ENCODE measurements at regions not wholly inside any gene's neighbourhood (a gene's known extent, or its start where the extent isn't known, plus 50 kb on each side); places are given as distances from the start of the nearest gene placed in this dataset.

DNA sequence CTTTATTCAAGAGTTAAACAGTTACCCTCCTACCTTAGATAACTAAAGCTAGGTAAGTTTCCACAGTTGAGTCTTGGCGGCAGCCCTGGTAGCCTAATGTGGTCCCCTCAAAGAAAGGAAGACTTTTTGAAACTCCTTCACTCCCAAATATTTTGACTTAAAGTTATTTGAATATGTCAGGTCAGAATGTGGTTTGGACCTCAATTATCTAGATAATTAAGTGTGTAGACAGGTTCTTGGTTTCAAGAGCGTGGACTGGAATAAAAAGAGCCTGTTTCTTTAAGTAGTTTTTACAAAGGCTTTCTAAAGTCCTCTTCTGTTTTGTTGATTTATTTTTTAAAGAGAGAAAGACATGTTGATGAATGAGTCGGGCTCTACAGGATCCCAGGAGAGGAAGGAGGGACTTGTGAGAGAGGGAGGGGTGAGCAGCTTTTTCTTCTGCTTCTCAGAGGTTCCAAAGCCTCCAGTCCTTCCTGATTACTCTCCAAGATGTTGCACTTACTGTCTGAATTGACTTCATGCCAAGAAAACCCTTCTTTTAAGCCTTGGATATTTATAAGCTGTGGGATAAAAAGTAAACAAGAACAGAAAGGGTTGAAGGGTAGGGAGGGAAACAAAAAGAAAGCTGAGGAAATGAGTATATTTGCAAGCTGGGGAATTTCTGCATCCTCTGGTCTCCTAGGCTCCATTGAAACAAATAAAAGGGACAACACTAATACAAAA is 457.4 kb downstream of the IGSF11 start:
- TF ChIP-seq, protein P1, sequence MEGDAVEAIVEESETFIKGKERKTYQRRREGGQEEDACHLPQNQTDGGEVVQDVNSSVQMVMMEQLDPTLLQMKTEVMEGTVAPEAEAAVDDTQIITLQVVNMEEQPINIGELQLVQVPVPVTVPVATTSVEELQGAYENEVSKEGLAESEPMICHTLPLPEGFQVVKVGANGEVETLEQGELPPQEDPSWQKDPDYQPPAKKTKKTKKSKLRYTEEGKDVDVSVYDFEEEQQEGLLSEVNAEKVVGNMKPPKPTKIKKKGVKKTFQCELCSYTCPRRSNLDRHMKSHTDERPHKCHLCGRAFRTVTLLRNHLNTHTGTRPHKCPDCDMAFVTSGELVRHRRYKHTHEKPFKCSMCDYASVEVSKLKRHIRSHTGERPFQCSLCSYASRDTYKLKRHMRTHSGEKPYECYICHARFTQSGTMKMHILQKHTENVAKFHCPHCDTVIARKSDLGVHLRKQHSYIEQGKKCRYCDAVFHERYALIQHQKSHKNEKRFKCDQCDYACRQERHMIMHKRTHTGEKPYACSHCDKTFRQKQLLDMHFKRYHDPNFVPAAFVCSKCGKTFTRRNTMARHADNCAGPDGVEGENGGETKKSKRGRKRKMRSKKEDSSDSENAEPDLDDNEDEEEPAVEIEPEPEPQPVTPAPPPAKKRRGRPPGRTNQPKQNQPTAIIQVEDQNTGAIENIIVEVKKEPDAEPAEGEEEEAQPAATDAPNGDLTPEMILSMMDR (conservative IDR thresholded peaks at IDR 0.05; ENCODE audit: low read depth in 2 of 2): no peak
- TF ChIP-seq POLR2AphosphoS5 (IDR thresholded peaks at IDR 0.05; ENCODE audit: low read depth) (no peak), EZH2phosphoT487 (IDR thresholded peaks at IDR 0.05; ENCODE audit: unreplicated experiment) (no peak), EZH2 (IDR thresholded peaks at IDR 0.05; ENCODE audit: low read depth, unreplicated experiment) (no peak), ZNF331 (CRISPR knock-in tag; IDR thresholded peaks at IDR 0.05; ENCODE audit: low read depth) (no peak), JUNB (IDR thresholded peaks at IDR 0.05; ENCODE audit: unreplicated experiment) (no peak), STAT1 (IDR thresholded peaks at IDR 0.05; ENCODE audit: unreplicated experiment) (no peak), NANOG (IDR thresholded peaks at IDR 0.05; ENCODE audit: borderline replicate concordance) (no peak), CREB1 (CRISPR knock-in tag; IDR thresholded peaks at IDR 0.05; ENCODE audit: low read depth) (no peak)
- TF ChIP-seq, protein P2, sequence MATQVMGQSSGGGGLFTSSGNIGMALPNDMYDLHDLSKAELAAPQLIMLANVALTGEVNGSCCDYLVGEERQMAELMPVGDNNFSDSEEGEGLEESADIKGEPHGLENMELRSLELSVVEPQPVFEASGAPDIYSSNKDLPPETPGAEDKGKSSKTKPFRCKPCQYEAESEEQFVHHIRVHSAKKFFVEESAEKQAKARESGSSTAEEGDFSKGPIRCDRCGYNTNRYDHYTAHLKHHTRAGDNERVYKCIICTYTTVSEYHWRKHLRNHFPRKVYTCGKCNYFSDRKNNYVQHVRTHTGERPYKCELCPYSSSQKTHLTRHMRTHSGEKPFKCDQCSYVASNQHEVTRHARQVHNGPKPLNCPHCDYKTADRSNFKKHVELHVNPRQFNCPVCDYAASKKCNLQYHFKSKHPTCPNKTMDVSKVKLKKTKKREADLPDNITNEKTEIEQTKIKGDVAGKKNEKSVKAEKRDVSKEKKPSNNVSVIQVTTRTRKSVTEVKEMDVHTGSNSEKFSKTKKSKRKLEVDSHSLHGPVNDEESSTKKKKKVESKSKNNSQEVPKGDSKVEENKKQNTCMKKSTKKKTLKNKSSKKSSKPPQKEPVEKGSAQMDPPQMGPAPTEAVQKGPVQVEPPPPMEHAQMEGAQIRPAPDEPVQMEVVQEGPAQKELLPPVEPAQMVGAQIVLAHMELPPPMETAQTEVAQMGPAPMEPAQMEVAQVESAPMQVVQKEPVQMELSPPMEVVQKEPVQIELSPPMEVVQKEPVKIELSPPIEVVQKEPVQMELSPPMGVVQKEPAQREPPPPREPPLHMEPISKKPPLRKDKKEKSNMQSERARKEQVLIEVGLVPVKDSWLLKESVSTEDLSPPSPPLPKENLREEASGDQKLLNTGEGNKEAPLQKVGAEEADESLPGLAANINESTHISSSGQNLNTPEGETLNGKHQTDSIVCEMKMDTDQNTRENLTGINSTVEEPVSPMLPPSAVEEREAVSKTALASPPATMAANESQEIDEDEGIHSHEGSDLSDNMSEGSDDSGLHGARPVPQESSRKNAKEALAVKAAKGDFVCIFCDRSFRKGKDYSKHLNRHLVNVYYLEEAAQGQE (IDR thresholded peaks at IDR 0.05; ENCODE audit: unreplicated experiment): no peak
- TF ChIP-seq, protein P3, sequence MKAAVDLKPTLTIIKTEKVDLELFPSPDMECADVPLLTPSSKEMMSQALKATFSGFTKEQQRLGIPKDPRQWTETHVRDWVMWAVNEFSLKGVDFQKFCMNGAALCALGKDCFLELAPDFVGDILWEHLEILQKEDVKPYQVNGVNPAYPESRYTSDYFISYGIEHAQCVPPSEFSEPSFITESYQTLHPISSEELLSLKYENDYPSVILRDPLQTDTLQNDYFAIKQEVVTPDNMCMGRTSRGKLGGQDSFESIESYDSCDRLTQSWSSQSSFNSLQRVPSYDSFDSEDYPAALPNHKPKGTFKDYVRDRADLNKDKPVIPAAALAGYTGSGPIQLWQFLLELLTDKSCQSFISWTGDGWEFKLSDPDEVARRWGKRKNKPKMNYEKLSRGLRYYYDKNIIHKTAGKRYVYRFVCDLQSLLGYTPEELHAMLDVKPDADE (IDR thresholded peaks at IDR 0.05): no peak
- TF ChIP-seq, protein P4, sequence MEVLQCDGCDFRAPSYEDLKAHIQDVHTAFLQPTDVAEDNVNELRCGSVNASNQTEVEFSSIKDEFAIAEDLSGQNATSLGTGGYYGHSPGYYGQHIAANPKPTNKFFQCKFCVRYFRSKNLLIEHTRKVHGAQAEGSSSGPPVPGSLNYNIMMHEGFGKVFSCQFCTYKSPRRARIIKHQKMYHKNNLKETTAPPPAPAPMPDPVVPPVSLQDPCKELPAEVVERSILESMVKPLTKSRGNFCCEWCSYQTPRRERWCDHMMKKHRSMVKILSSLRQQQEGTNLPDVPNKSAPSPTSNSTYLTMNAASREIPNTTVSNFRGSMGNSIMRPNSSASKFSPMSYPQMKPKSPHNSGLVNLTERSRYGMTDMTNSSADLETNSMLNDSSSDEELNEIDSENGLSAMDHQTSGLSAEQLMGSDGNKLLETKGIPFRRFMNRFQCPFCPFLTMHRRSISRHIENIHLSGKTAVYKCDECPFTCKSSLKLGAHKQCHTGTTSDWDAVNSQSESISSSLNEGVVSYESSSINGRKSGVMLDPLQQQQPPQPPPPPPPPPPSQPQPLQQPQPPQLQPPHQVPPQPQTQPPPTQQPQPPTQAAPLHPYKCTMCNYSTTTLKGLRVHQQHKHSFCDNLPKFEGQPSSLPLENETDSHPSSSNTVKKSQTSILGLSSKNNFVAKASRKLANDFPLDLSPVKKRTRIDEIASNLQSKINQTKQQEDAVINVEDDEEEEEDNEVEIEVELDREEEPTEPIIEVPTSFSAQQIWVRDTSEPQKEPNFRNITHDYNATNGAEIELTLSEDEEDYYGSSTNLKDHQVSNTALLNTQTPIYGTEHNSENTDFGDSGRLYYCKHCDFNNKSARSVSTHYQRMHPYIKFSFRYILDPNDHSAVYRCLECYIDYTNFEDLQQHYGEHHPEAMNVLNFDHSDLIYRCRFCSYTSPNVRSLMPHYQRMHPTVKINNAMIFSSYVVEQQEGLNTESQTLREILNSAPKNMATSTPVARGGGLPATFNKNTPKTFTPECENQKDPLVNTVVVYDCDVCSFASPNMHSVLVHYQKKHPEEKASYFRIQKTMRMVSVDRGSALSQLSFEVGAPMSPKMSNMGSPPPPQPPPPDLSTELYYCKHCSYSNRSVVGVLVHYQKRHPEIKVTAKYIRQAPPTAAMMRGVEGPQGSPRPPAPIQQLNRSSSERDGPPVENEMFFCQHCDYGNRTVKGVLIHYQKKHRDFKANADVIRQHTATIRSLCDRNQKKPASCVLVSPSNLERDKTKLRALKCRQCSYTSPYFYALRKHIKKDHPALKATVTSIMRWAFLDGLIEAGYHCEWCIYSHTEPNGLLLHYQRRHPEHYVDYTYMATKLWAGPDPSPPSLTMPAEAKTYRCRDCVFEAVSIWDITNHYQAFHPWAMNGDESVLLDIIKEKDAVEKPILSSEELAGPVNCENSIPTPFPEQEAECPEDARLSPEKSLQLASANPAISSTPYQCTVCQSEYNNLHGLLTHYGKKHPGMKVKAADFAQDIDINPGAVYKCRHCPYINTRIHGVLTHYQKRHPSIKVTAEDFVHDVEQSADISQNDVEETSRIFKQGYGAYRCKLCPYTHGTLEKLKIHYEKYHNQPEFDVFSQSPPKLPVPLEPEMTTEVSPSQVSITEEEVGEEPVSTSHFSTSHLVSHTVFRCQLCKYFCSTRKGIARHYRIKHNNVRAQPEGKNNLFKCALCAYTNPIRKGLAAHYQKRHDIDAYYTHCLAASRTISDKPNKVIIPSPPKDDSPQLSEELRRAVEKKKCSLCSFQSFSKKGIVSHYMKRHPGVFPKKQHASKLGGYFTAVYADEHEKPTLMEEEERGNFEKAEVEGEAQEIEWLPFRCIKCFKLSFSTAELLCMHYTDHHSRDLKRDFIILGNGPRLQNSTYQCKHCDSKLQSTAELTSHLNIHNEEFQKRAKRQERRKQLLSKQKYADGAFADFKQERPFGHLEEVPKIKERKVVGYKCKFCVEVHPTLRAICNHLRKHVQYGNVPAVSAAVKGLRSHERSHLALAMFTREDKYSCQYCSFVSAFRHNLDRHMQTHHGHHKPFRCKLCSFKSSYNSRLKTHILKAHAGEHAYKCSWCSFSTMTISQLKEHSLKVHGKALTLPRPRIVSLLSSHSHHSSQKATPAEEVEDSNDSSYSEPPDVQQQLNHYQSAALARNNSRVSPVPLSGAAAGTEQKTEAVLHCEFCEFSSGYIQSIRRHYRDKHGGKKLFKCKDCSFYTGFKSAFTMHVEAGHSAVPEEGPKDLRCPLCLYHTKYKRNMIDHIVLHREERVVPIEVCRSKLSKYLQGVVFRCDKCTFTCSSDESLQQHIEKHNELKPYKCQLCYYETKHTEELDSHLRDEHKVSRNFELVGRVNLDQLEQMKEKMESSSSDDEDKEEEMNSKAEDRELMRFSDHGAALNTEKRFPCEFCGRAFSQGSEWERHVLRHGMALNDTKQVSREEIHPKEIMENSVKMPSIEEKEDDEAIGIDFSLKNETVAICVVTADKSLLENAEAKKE (CRISPR knock-in tag; IDR thresholded peaks at IDR 0.05): no peak

Measured in GM23338 (cell line).